ENCODE measurements at regions not wholly inside any gene's neighbourhood (a gene's known extent, or its start where the extent isn't known, plus 50 kb on each side); places are given as distances from the start of the nearest gene placed in this dataset.

DNA sequence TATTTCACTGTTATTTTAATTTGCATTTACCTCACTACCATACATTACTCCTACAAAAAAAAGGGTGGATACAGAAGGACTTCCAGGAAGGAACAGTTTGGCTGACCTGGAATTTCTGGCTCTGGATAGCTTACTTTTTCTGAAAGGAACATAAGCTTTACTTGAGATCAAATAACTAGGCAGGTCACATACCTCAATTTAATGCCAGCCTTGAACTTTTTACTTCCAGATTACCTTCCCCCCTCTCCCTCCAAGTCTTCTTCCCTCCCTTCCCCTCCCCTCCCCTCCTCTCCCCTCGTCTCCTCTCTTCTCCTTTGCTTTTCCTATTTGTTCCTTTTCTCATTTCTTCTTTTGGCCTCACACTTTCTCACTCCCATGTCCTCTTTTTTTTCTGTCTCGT is 659.2 kb upstream of the AADAT start:
- H3K4me1 Mint-ChIP-seq, result no peaks in the 10 kb centered on the region
- H3K27ac Mint-ChIP-seq, result no peak overlapping the region
- no peak for DNase-seq
- Histone ChIP-seq H3K27me3 (ENCODE audit: control insufficient read depth, insufficient read depth, low read length) (no peaks in the 10 kb centered on the region), H3K4me3 (ENCODE audit: low read length) (no peak overlapping the region), H3K4me1 (ENCODE audit: control insufficient read depth, insufficient read depth, low read length) (no peaks in the 10 kb centered on the region), H3K27ac (ENCODE audit: low read length) (no peak overlapping the region), H3K9me3 (ENCODE audit: control insufficient read depth, insufficient read depth, low read length) (no peaks in the 10 kb centered on the region), H3K36me3 (ENCODE audit: control insufficient read depth, insufficient read depth, low read length) (no peaks in the 10 kb centered on the region)
- H3K4me3 Mint-ChIP-seq, result no peak overlapping the region
- 60% methylated on average over 1 of the region's 2 CpGs for WGBS (ENCODE audit: insufficient coverage)
- no peaks in the 10 kb centered on the region for H3K36me3 Mint-ChIP-seq
- no peak for ATAC-seq
- intact Hi-C loops (cut with micrococcal nuclease), result no loop called here
- H3K27me3 Mint-ChIP-seq (ENCODE audit: low read depth in 2 of 2), result no peaks in the 10 kb centered on the region
- H3K9me3 Mint-ChIP-seq, result peaks cover 8 to 21% of the 10 kb centered on the region in 2 donors
- TF ChIP-seq, protein P1, sequence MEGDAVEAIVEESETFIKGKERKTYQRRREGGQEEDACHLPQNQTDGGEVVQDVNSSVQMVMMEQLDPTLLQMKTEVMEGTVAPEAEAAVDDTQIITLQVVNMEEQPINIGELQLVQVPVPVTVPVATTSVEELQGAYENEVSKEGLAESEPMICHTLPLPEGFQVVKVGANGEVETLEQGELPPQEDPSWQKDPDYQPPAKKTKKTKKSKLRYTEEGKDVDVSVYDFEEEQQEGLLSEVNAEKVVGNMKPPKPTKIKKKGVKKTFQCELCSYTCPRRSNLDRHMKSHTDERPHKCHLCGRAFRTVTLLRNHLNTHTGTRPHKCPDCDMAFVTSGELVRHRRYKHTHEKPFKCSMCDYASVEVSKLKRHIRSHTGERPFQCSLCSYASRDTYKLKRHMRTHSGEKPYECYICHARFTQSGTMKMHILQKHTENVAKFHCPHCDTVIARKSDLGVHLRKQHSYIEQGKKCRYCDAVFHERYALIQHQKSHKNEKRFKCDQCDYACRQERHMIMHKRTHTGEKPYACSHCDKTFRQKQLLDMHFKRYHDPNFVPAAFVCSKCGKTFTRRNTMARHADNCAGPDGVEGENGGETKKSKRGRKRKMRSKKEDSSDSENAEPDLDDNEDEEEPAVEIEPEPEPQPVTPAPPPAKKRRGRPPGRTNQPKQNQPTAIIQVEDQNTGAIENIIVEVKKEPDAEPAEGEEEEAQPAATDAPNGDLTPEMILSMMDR (IDR thresholded peaks at IDR 0.05), result no peak

- Histone ChIP-seq H3K9me3 (ENCODE audit: control insufficient read depth, insufficient read depth, low read length) (no peaks in the 10 kb centered on the region), H3K27ac (ENCODE audit: low read length) (no peak overlapping the region), H3K36me3 (ENCODE audit: control insufficient read depth, insufficient read depth, low read length) (no peaks in the 10 kb centered on the region), H3K4me1 (ENCODE audit: control insufficient read depth, insufficient read depth, low read length) (no peaks in the 10 kb centered on the region), H3K27me3 (ENCODE audit: control insufficient read depth, insufficient read depth, low read length) (no peaks in the 10 kb centered on the region), H3K4me3 (ENCODE audit: low read length) (no peak overlapping the region)
- no peaks in the 10 kb centered on the region for H3K4me1 Mint-ChIP-seq
- no peak for ATAC-seq
- no peak overlapping the region for H3K27ac Mint-ChIP-seq
- TF ChIP-seq, protein P1 (IDR thresholded peaks at IDR 0.05), result no peak
- peaks cover 4 to 9% of the 10 kb centered on the region in 2 donors for H3K9me3 Mint-ChIP-seq
- H3K27me3 Mint-ChIP-seq (ENCODE audit: low read depth in 2 of 2), result no peaks in the 10 kb centered on the region
- H3K36me3 Mint-ChIP-seq, result no peaks in the 10 kb centered on the region
- WGBS (ENCODE audit: insufficient coverage), result 95% methylated on average over 13 of the region's 13 CpGs
- intact Hi-C loops (cut with micrococcal nuclease), result no loop called here
- no peak for DNase-seq
- no peak overlapping the region for H3K4me3 Mint-ChIP-seq
Measured at GRCh38 chr4:170743633-170744032, 653.9 kb upstream of the AADAT start.

GRCh38 chr4:170741856-170742255 is 652.1 kb upstream of the AADAT start:
- H3K9me3 ChIP-seq (ENCODE audit: control insufficient read depth, insufficient read depth, low read length), result no peaks in the 10 kb centered on the region
- H3K4me3 ChIP-seq (ENCODE audit: low read length), result no peak overlapping the region
- H3K4me1 Mint-ChIP-seq, result no peaks in the 10 kb centered on the region
- DNase-seq (no peak), ATAC-seq (no peak)
- no peak overlapping the region for H3K27ac ChIP-seq (ENCODE audit: low read length)
- TF ChIP-seq, protein P1 (IDR thresholded peaks at IDR 0.05), result no peak
- H3K4me3 Mint-ChIP-seq, result no peak overlapping the region
- no peak overlapping the region for H3K27ac Mint-ChIP-seq
- intact Hi-C loops (cut with micrococcal nuclease), result no loop called here
- H3K27me3 ChIP-seq (ENCODE audit: control insufficient read depth, insufficient read depth, low read length), result no peaks in the 10 kb centered on the region
- H3K4me1 ChIP-seq (ENCODE audit: control insufficient read depth, insufficient read depth, low read length), result no peaks in the 10 kb centered on the region
- H3K9me3 Mint-ChIP-seq, result peaks cover 4 to 9% of the 10 kb centered on the region in 2 donors
- no peaks in the 10 kb centered on the region for H3K36me3 ChIP-seq (ENCODE audit: control insufficient read depth, insufficient read depth, low read length)
- H3K36me3 Mint-ChIP-seq, result no peaks in the 10 kb centered on the region
- WGBS (ENCODE audit: insufficient coverage), result 85% methylated on average over 4 of the region's 4 CpGs
- no peaks in the 10 kb centered on the region for H3K27me3 Mint-ChIP-seq (ENCODE audit: low read depth in 2 of 2)

GRCh38 chr4:170736710-170737109 is 647.0 kb upstream of the AADAT start:
- peaks cover 2 to 3% of the 10 kb centered on the region in 2 donors for H3K9me3 Mint-ChIP-seq
- no peaks in the 10 kb centered on the region for H3K36me3 Mint-ChIP-seq
- intact Hi-C loops (cut with micrococcal nuclease), result no loop called here

More at GRCh38 chr4:170736710-170737109, 647.0 kb upstream of the AADAT start:
- no peak overlapping the region for H3K27ac Mint-ChIP-seq
- H3K4me1 Mint-ChIP-seq, result no peaks in the 10 kb centered on the region
- Histone ChIP-seq H3K27me3 (ENCODE audit: control insufficient read depth, insufficient read depth, low read length) (no peaks in the 10 kb centered on the region), H3K9me3 (ENCODE audit: control insufficient read depth, insufficient read depth, low read length) (no peaks in the 10 kb centered on the region), H3K4me1 (ENCODE audit: control insufficient read depth, insufficient read depth, low read length) (no peaks in the 10 kb centered on the region), H3K4me3 (ENCODE audit: low read length) (no peak overlapping the region), H3K27ac (ENCODE audit: low read length) (no peak overlapping the region), H3K36me3 (ENCODE audit: control insufficient read depth, insufficient read depth, low read length) (no peaks in the 10 kb centered on the region)
- DNase-seq, result no peak
- H3K27me3 Mint-ChIP-seq (ENCODE audit: low read depth in 2 of 2), result no peaks in the 10 kb centered on the region
- H3K4me3 Mint-ChIP-seq, result no peak overlapping the region
- TF ChIP-seq, protein P1 (IDR thresholded peaks at IDR 0.05), result no peak
- ATAC-seq, result no peak
